SU-DHL-6 (cell line): ENCODE measurements at regions not wholly inside any gene's neighbourhood (a gene's known extent, or its start where the extent isn't known, plus 50 kb on each side); places are given as distances from the start of the nearest gene placed in this dataset.

Experiments used
- H2AFZ ChIP-seq: fragments of 200-600 bp; sonication (generic); 2 replicates; pipeline ENCODE4 v1.6.1; 2014; ENCODE audit warnings: low read depth, mild to moderate bottlenecking, moderate library complexity, mixed read lengths, antibody characterized with exemption, low read length; ENCODE audit not compliant: severe bottlenecking
- H3F3A ChIP-seq: fragments of 200-600 bp; shearing (Covaris generic); 2 replicates; pipeline ENCODE4 v1.6.0; 2016; ENCODE audit warnings: antibody characterized with exemption, mild to moderate bottlenecking; ENCODE audit not compliant: insufficient read depth
- H3K27ac ChIP-seq: fragments of 200-600 bp; sonication (generic); 2 replicates; pipeline ENCODE4 v1.5.1; 2016; ENCODE audit warnings: low read depth, mild to moderate bottlenecking, low read length, moderate library complexity, mixed read lengths
- H3K27me3 ChIP-seq: fragments of 200-600 bp; sonication (generic), shearing (Covaris generic); 2 replicates; pipeline ENCODE4 v1.6.0; 2014; ENCODE audit warnings: mild to moderate bottlenecking, low read length
- H3K36me3 ChIP-seq: fragments of 200-600 bp; sonication (generic); 2 replicates; pipeline ENCODE4 v1.6.1; 2014; ENCODE audit warnings: mild to moderate bottlenecking, low read length, mixed read lengths
- H3K4me2 ChIP-seq: fragments of 300-600, 200-600 bp; shearing (Covaris generic), sonication (generic); 2 replicates; pipeline ENCODE4 v1.6.0; 2014; ENCODE audit warnings: low read length, low read depth, mild to moderate bottlenecking; ENCODE audit not compliant: poor library complexity, severe bottlenecking
- H3K4me3 ChIP-seq: fragments of 200-600 bp; sonication (generic); 2 replicates; pipeline ENCODE4 v1.5.1; 2014; ENCODE audit warnings: antibody characterized with exemption, low read length, mild to moderate bottlenecking, mixed read lengths; ENCODE audit not compliant: insufficient read depth, poor library complexity, severe bottlenecking
- H3K79me2 ChIP-seq: fragments of 200-600 bp; sonication (generic); 2 replicates; pipeline ENCODE4 v1.6.1; 2014; ENCODE audit warnings: mild to moderate bottlenecking, low read length, moderate library complexity; ENCODE audit not compliant: insufficient read depth
- H3K9ac ChIP-seq: fragments of 200-600 bp; sonication (generic); 2 replicates; pipeline ENCODE4 v1.7.0; 2014; ENCODE audit warnings: mild to moderate bottlenecking, low read length
- H3K9me2 ChIP-seq: fragments of 200-600 bp; sonication (generic); replicated peaks from 2 replicates; pipeline ENCODE4 v1.6.1; 2014; ENCODE audit warnings: low read length; ENCODE audit not compliant: insufficient read depth
- H3K9me3 ChIP-seq: fragments of 200-600 bp; sonication (generic); 2 replicates; pipeline ENCODE4 v1.6.1; 2014; ENCODE audit warnings: low read length, mixed read lengths; ENCODE audit not compliant: insufficient read depth
- H4K20me1 ChIP-seq: fragments of 200-600 bp; sonication (generic); 2 replicates; pipeline ENCODE4 v1.6.1; 2014; ENCODE audit warnings: low read depth, mild to moderate bottlenecking, antibody characterized with exemption, low read length, moderate library complexity, mixed read lengths
- CTCF ChIP-seq: fragments of 200-600 bp; sonication (generic); IDR thresholded peaks from one replicate; pipeline ENCODE4 v1.5.1; 2017; ENCODE audit warnings: antibody characterized with exemption, mild to moderate bottlenecking, low read length, moderate library complexity; ENCODE audit not compliant: insufficient read depth, poor library complexity, severe bottlenecking
- EZH2phosphoT487 ChIP-seq: fragments of 200-600 bp; sonication (generic), shearing (Covaris generic); conservative IDR thresholded peaks from 2 replicates; pipeline ENCODE4 v1.6.1; 2018; ENCODE audit warnings: mild to moderate bottlenecking, antibody characterized with exemption, low read length, moderate library complexity, mixed read lengths

GRCh38 chr14:63781686-63782085, 53.8 kb upstream of the SGPP1 start:
- no peaks in the 10 kb centered on the region for H3F3A ChIP-seq
- H3K9me3 ChIP-seq, result no peaks in the 10 kb centered on the region
- H2AFZ ChIP-seq, result no peak overlapping the region
- no peaks in the 10 kb centered on the region for H3K27me3 ChIP-seq
- no peak overlapping the region for H3K4me3 ChIP-seq
- no peak overlapping the region for H3K27ac ChIP-seq
- no peak overlapping the region for H3K9ac ChIP-seq
- no peaks in the 10 kb centered on the region for H4K20me1 ChIP-seq
- no peak overlapping the region for H3K4me2 ChIP-seq
- TF ChIP-seq CTCF (no peak), EZH2phosphoT487 (no peak)
- H3K79me2 ChIP-seq, result no peaks in the 10 kb centered on the region
- H3K9me2 ChIP-seq, result no peaks in the 10 kb centered on the region
- no peaks in the 10 kb centered on the region for H3K36me3 ChIP-seq

GRCh38 chr14:63782683-63783389, 55.0 kb upstream of the SGPP1 start:
- no peak overlapping the region for H3K27ac ChIP-seq

GRCh38 chr14:63788011-63788933, 60.4 kb upstream of the SGPP1 start:
- Histone ChIP-seq H3K4me2 (no peak overlapping the region), H3K9me2 (no peaks in the 10 kb centered on the region), H3K36me3 (no peaks in the 10 kb centered on the region), H3K27me3 (no peaks in the 10 kb centered on the region), H2AFZ (no peak overlapping the region), H4K20me1 (no peaks in the 10 kb centered on the region), H3K27ac (no peak overlapping the region), H3F3A (no peaks in the 10 kb centered on the region), H3K79me2 (no peaks in the 10 kb centered on the region), H3K4me3 (no peak overlapping the region), H3K9ac (no peak overlapping the region), H3K9me3 (no peaks in the 10 kb centered on the region)
- TF ChIP-seq EZH2phosphoT487, result no peak
- no peak for TF ChIP-seq CTCF

More at GRCh38 chr14:63782683-63783389, 55.0 kb upstream of the SGPP1 start:
- no peak overlapping the region for H3K4me3 ChIP-seq
- no peaks in the 10 kb centered on the region for H3K9me2 ChIP-seq
- no peaks in the 10 kb centered on the region for H3K27me3 ChIP-seq
- no peak overlapping the region for H3K9ac ChIP-seq
- H3F3A ChIP-seq, result no peaks in the 10 kb centered on the region
- no peak overlapping the region for H3K4me2 ChIP-seq
- H3K9me3 ChIP-seq, result no peaks in the 10 kb centered on the region
- H2AFZ ChIP-seq, result no peak overlapping the region
- H3K36me3 ChIP-seq, result no peaks in the 10 kb centered on the region
- H3K79me2 ChIP-seq, result no peaks in the 10 kb centered on the region
- TF ChIP-seq CTCF (no peak), EZH2phosphoT487 (no peak)
- no peaks in the 10 kb centered on the region for H4K20me1 ChIP-seq
